Brain microvascular endothelial cell (primary cell): ENCODE measurements at regions not wholly inside any gene's neighbourhood (a gene's known extent, or its start where the extent isn't known, plus 50 kb on each side); places are given as distances from the start of the nearest gene placed in this dataset.

Source experiments
- DNase-seq: peaks from one replicate; pipeline ENCODE4 v3.0.0-alpha.2; 2020
- H3K27ac ChIP-seq: fragments of 250-450 bp; sonication (Bioruptor Pico); 2 replicates; pipeline ENCODE4 v1.5.1; 2020; ENCODE audit warnings: mild to moderate bottlenecking, moderate library complexity
- H3K27me3 ChIP-seq: fragments of 250-450 bp; sonication (Bioruptor Pico); replicated peaks from 2 replicates; pipeline ENCODE4 v1.5.1; 2020; ENCODE audit warnings: mild to moderate bottlenecking
- H3K36me3 ChIP-seq: fragments of 250-450 bp; sonication (Bioruptor Pico); replicated peaks from 2 replicates; pipeline ENCODE4 v1.5.1; 2020; ENCODE audit warnings: mild to moderate bottlenecking
- H3K4me3 ChIP-seq: 2 replicates; pipeline ENCODE4 v1.5.1; 2011; ENCODE audit warnings: low read depth, mild to moderate bottlenecking, control low read depth, low read length, moderate library complexity
- CTCF ChIP-seq: IDR thresholded peaks from 2 replicates; pipeline ENCODE4 v1.5.1; 2011; ENCODE audit warnings: low read depth, mild to moderate bottlenecking, moderate library complexity, low read length, control low read depth, inconsistent platforms; ENCODE audit errors: missing control alignments
- in situ Hi-C: cut with HindIII; loops from 2 replicates; pipeline ENCODE4 v1.10.0; 2017; ENCODE audit warnings: low sequenced_read_pairs, low pct_ligation_motif_present

GRCh38 chr12:67810166-67810565 is 161.6 kb downstream of the DYRK2 start:
- in situ Hi-C loops = no loop called here
- no peak for DNase-seq
- Histone ChIP-seq H3K27ac (no peak overlapping the region), H3K36me3 (no peaks in the 10 kb centered on the region), H3K27me3 (no peaks in the 10 kb centered on the region), H3K4me3 (no peak overlapping the region)
- no peak for TF ChIP-seq CTCF

DNA sequence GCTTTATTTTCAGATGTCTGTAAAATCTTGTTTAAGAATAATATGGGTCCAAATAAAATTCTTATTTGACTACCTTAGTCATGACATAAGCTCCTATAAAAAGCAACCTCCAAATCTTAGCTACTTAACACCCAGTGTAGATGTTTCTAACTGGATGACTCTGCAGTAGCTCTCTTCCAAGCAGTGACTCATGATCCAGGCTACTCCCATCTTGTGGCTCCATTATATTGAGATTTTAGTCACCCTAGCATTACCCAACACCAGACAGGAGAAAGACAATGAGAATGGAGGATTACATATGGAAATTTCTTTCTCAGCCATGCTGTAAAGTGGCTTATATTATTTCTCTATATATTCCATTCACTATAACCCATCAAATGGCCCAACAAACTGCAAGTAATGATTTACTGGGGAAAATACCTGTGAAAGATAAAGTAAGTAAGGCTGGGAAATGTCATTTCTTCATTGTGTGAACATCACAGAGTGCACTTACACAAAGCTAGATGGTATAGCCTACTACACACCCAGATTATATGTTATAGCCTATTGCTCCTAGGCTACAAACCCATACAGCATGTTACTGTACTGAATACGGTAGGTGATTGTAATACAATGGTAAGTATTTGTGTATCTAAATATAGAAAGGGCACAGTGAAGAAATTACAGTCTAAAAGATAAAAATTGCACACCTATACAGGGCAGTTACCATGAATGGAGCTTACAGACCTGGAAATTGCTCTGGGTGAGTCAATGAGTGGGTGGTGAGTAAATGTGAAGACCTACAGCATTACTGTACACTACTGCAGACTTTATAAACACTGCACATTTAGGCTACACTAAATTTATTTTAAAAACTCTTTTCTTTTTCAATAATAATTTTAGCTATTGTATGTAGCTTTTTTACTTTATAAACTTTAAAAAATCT is 163.2 kb downstream of the DYRK2 start:
- Histone ChIP-seq H3K36me3 (no peaks in the 10 kb centered on the region), H3K27me3 (no peaks in the 10 kb centered on the region), H3K4me3 (no peak overlapping the region), H3K27ac (peak overlapping the region; percentile 29)
- in situ Hi-C loops = no loop called here
- no peak for TF ChIP-seq CTCF
- DNase-seq = peak; percentile 73

GRCh38 chr12:67813456-67813904 is 164.9 kb downstream of the DYRK2 start:
- no peak for DNase-seq
- Histone ChIP-seq H3K27ac (no peak overlapping the region), H3K36me3 (no peaks in the 10 kb centered on the region), H3K4me3 (no peak overlapping the region), H3K27me3 (no peaks in the 10 kb centered on the region)
- in situ Hi-C loops = no loop called here
- no peak for TF ChIP-seq CTCF

- Histone ChIP-seq H3K27me3 (no peaks in the 10 kb centered on the region), H3K36me3 (no peaks in the 10 kb centered on the region), H3K4me3 (no peak overlapping the region), H3K27ac (no peak overlapping the region)
- in situ Hi-C loops = no loop called here
- no peak for DNase-seq
- TF ChIP-seq CTCF = no peak
Measured at GRCh38 chr12:67816269-67816668, 167.7 kb downstream of the DYRK2 start.

DNA sequence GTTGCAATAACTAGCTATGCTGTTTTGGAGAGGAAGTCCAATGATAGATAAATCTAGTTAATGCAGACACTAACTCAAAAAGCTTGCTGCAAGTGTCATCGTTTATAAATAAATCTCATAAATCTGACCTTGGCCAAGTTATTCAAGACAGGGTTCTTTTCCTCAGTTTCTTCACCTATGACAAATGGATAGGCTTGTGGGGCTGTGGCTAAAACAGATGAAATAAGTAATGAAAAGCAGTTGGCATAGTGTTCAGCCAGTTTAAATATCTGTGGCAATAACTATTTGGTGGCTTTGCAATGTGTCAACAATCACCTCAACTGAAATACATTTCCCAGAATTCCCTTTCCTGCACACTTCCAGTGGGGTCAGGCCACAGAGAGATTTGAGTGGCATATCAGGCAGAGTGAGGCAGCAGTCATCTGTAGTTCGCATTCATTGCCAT is 169.9 kb downstream of the DYRK2 start:
- Histone ChIP-seq H3K4me3 (no peak overlapping the region), H3K36me3 (no peaks in the 10 kb centered on the region), H3K27me3 (no peaks in the 10 kb centered on the region), H3K27ac (no peak overlapping the region)
- DNase-seq = no peak
- in situ Hi-C loops = no loop called here
- no peak for TF ChIP-seq CTCF

DNA sequence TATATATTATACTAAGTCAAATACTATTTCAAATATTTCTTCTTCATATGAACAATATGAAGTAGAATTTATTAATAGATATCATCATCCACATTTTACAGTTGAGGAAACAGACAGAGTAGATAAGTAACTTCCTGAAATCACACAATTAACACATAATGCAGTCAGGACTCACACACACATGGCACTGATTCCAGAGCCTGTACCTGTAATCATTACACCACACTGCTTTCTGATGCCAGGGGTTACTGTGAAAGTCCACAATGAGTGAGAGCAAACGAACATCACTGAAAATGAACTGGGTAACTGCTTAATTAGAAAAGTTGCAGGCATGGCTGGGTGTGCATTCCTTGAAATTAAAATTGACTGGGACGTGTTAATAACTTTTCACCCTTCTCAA is 169.3 kb upstream of the IFNG-AS1 start:
- in situ Hi-C loops = no loop called here
- H3K27me3 ChIP-seq = no peaks in the 10 kb centered on the region
- H3K36me3 ChIP-seq = no peaks in the 10 kb centered on the region
- DNase-seq = no peak
- H3K4me3 ChIP-seq = no peak overlapping the region
- no peak for TF ChIP-seq CTCF
- H3K27ac ChIP-seq = no peak overlapping the region
